ENCODE measurements at regions not wholly inside any gene's neighbourhood (a gene's known extent, or its start where the extent isn't known, plus 50 kb on each side); places are given as distances from the start of the nearest gene placed in this dataset.
"Not testable (repeated sequence)": the region's sequence is repeated elsewhere in the genome, so short reads cannot be mapped to it uniquely, and the experiment has no call there.

- DNase-seq, result peak in 1 of 5 donors; percentile 63
- Histone ChIP-seq H3K27ac (ENCODE audit: low read depth in 2 of 2, low read length in 2 of 2) (no peak overlapping the region), H3K27me3 (ENCODE audit: control insufficient read depth, insufficient read depth, low read length) (no peaks in the 10 kb centered on the region), H3K4me1 (ENCODE audit: control insufficient read depth in 2 of 3, insufficient read depth in 2 of 3, low read depth in 1 of 3, low read length in 3 of 3) (no peaks in the 10 kb centered on the region), H3K9me3 (ENCODE audit: control insufficient read depth in 2 of 3, insufficient read depth in 1 of 3, low read length in 3 of 3) (no peaks in the 10 kb centered on the region), H3K4me3 (ENCODE audit: low read length in 3 of 3) (no peak overlapping the region), H3K9ac (ENCODE audit: low read length in 3 of 3) (no peak overlapping the region), H3K36me3 (ENCODE audit: control insufficient read depth in 2 of 3, insufficient read depth in 3 of 3, low read length in 3 of 3) (no peaks in the 10 kb centered on the region)
- no peak for FAIRE-seq
- intact Hi-C loops (cut with DNase I), result no loop called here
- TF ChIP-seq CTCF (IDR thresholded peaks at IDR 0.05; ENCODE audit: borderline replicate concordance, extremely low read depth, insufficient read depth), result no peak
These were observed 544.1 kb upstream of the CDH7 start for GRCh38 chr18:65206551-65207260.

- intact Hi-C loops (cut with DNase I), result no loop called here
- Histone ChIP-seq H3K9me3 (ENCODE audit: control insufficient read depth in 2 of 3, insufficient read depth in 1 of 3, low read length in 3 of 3) (no peaks in the 10 kb centered on the region), H3K4me1 (ENCODE audit: control insufficient read depth in 2 of 3, insufficient read depth in 2 of 3, low read depth in 1 of 3, low read length in 3 of 3) (no peaks in the 10 kb centered on the region), H3K4me3 (ENCODE audit: low read length in 3 of 3) (no peak overlapping the region), H3K27ac (ENCODE audit: low read depth in 2 of 2, low read length in 2 of 2) (no peak overlapping the region), H3K27me3 (ENCODE audit: control insufficient read depth, insufficient read depth, low read length) (no peaks in the 10 kb centered on the region), H3K36me3 (ENCODE audit: control insufficient read depth in 2 of 3, insufficient read depth in 3 of 3, low read length in 3 of 3) (no peaks in the 10 kb centered on the region), H3K9ac (ENCODE audit: low read length in 3 of 3) (no peak overlapping the region)
- TF ChIP-seq CTCF (IDR thresholded peaks at IDR 0.05; ENCODE audit: borderline replicate concordance, extremely low read depth, insufficient read depth), result no peak
- FAIRE-seq (no peak), DNase-seq (no peak)
These were observed 548.7 kb upstream of the CDH7 start for GRCh38 chr18:65202091-65202490.

GRCh38 chr18:65175681-65176080 is 575.1 kb upstream of the CDH7 start:
- Histone ChIP-seq H3K36me3 (ENCODE audit: control insufficient read depth in 2 of 3, insufficient read depth in 3 of 3, low read length in 3 of 3) (no peaks in the 10 kb centered on the region), H3K27ac (ENCODE audit: low read depth in 2 of 2, low read length in 2 of 2) (no peak overlapping the region), H3K9me3 (ENCODE audit: control insufficient read depth in 2 of 3, insufficient read depth in 1 of 3, low read length in 3 of 3) (no peaks in the 10 kb centered on the region), H3K9ac (ENCODE audit: low read length in 3 of 3) (no peak overlapping the region), H3K4me3 (ENCODE audit: low read length in 3 of 3) (no peak overlapping the region), H3K27me3 (ENCODE audit: control insufficient read depth, insufficient read depth, low read length) (no peaks in the 10 kb centered on the region), H3K4me1 (ENCODE audit: control insufficient read depth in 2 of 3, insufficient read depth in 2 of 3, low read depth in 1 of 3, low read length in 3 of 3) (no peaks in the 10 kb centered on the region)
- TF ChIP-seq CTCF (IDR thresholded peaks at IDR 0.05; ENCODE audit: borderline replicate concordance, extremely low read depth, insufficient read depth), result no peak
- no peak for FAIRE-seq
- intact Hi-C loops (cut with DNase I), result no loop called here
- DNase-seq, result no peak

- H3K27ac ChIP-seq (ENCODE audit: low read depth in 2 of 2, low read length in 2 of 2); intact Hi-C loops (cut with DNase I); H3K9me3 ChIP-seq (ENCODE audit: control insufficient read depth in 2 of 3, insufficient read depth in 1 of 3, low read length in 3 of 3); DNase-seq; FAIRE-seq; H3K4me3 ChIP-seq (ENCODE audit: low read length in 3 of 3); H3K9ac ChIP-seq (ENCODE audit: low read length in 3 of 3); H3K27me3 ChIP-seq (ENCODE audit: control insufficient read depth, insufficient read depth, low read length); H3K36me3 ChIP-seq (ENCODE audit: control insufficient read depth in 2 of 3, insufficient read depth in 3 of 3, low read length in 3 of 3); H3K4me1 ChIP-seq (ENCODE audit: control insufficient read depth in 2 of 3, insufficient read depth in 2 of 3, low read depth in 1 of 3, low read length in 3 of 3): not testable (repeated sequence)
These were observed 588.7 kb upstream of the CDH7 start for GRCh38 chr18:65162086-65162485.

Data from kidney (tissue), 13 donors.